PC-3 (cell line): ENCODE measurements at regions not wholly inside any gene's neighbourhood (a gene's known extent, or its start where the extent isn't known, plus 50 kb on each side); places are given as distances from the start of the nearest gene placed in this dataset.
"Not testable (repeated sequence)": the region's sequence is repeated elsewhere in the genome, so short reads cannot be mapped to it uniquely, and the experiment has no call there.

ENCODE experiments used
- EZH2 ChIP-seq: fragments of 300-600 bp; sonication (generic); IDR thresholded peaks from one replicate; pipeline ENCODE4 v1.6.1; 2017; ENCODE audit warnings: antibody characterized with exemption, mild to moderate bottlenecking, low read length; ENCODE audit not compliant: unreplicated experiment
- TF ChIP-seq, protein P1 (sequence below): fragments of 300-600 bp; sonication (generic); conservative IDR thresholded peaks from 2 replicates; pipeline ENCODE4 v1.5.1; 2017; ENCODE audit warnings: antibody characterized with exemption, low read depth, mild to moderate bottlenecking, low read length

DNA sequence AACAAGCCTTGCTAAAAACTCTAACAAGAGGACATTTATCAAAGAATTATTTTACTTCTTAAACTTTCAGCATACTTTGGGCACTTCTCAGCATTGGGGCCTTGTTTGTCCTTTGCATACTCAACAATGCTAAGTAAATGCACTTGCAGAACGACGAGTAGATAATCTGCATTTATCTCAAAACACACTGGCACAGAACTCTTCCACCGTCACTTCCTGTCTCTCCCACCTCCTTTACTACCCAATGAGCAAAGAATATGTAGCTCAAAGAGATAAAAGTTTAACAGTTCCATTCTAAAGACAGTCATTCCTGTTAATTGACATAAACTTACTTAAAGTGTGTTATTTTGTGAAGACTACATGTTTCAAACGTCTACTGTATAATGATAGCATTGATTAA lies 70.1 kb upstream of the LRRC37A2 start:
- TF ChIP-seq, protein P1, sequence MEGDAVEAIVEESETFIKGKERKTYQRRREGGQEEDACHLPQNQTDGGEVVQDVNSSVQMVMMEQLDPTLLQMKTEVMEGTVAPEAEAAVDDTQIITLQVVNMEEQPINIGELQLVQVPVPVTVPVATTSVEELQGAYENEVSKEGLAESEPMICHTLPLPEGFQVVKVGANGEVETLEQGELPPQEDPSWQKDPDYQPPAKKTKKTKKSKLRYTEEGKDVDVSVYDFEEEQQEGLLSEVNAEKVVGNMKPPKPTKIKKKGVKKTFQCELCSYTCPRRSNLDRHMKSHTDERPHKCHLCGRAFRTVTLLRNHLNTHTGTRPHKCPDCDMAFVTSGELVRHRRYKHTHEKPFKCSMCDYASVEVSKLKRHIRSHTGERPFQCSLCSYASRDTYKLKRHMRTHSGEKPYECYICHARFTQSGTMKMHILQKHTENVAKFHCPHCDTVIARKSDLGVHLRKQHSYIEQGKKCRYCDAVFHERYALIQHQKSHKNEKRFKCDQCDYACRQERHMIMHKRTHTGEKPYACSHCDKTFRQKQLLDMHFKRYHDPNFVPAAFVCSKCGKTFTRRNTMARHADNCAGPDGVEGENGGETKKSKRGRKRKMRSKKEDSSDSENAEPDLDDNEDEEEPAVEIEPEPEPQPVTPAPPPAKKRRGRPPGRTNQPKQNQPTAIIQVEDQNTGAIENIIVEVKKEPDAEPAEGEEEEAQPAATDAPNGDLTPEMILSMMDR: not testable (repeated sequence)
- not testable (repeated sequence) for TF ChIP-seq EZH2
